HG03060 (cell line): ENCODE measurements at regions not wholly inside any gene's neighbourhood (a gene's known extent, or its start where the extent isn't known, plus 50 kb on each side); places are given as distances from the start of the nearest gene placed in this dataset.

Source experiments
- ATAC-seq: cut with Tn5 transposase; IDR thresholded peaks from one replicate; pipeline ENCODE4 v1.9.1; 2021; ENCODE audit warnings: low read depth, moderate number of reproducible peaks; ENCODE audit not compliant: unreplicated experiment

GRCh38 chr9:7549249-7549648, 250.3 kb downstream of the DMAC1 start:
- no peak for ATAC-seq

GRCh38 chr9:7546261-7546660, 253.3 kb downstream of the DMAC1 start:
- ATAC-seq: no peak

DNA sequence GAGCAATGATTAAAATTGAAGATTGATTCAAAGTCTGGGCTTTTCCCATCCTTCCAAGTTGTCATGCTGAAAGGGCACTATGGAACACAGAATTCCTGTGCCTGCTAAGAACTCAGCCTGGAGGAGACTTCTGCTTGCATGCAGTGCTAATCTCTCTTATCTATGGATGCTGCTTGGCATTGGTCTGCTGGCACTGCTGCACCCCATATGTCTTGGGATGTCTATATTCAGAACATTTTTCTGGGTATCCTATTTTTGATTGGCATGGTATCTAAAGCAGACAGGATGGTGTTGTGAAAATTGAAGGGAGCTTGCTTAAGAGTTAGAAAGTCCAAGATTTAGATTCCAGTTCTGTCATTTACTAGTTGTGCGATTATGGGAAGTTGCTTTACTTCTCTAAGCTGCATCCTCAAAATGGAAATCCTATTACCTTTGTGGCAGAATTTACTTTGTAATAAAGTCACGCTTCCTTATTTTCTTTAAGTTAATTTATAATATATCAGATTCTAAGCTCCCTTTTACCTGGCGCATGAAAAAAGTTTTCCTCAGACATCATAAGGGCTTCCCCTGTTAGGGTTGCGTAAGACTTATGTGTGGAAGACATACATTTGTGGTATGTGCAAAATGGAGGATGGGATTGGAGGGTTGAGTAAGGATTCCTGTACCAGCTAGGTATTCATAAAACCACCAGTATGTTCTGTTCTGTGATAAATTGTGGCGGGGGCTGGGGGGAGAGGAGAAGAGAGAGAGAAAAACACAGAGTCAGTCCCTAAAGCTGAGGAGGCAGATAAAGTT, 254.0 kb downstream of the DMAC1 start:
- no peak for ATAC-seq

GRCh38 chr9:7542693-7543092, 256.9 kb downstream of the DMAC1 start:
- ATAC-seq: no peak

GRCh38 chr9:7542126-7542525, 257.5 kb downstream of the DMAC1 start:
- no peak for ATAC-seq

DNA sequence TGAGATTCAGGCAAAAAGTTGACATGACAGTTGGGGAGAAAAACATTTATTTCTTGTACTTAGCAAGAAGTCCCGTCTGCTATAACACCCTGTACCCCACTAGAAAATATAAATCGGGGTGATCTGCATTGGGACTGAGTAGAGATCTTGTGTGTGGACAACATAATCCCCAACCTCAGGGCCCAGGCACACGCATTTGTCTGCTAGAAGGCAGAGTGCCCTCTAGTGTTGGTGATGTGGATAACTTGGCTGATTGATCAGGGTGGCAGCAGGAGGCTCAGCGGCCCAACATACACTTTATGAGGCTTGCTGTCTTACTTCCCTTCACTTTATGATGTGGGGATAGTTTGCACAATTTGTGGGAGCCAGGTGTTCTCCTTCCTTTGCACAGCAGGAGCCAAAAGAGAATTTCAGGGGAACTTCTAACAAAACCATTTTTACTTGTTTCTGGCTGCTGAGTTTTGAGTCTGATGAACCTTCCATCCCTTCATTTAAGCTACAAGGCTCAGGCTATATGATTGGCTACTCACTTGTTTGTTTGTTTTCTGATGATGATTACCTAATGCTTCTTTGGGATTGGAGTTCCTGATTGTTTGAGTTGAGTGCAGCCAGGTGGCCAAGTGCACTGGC, 263.2 kb downstream of the DMAC1 start:
- ATAC-seq: no peak

DNA sequence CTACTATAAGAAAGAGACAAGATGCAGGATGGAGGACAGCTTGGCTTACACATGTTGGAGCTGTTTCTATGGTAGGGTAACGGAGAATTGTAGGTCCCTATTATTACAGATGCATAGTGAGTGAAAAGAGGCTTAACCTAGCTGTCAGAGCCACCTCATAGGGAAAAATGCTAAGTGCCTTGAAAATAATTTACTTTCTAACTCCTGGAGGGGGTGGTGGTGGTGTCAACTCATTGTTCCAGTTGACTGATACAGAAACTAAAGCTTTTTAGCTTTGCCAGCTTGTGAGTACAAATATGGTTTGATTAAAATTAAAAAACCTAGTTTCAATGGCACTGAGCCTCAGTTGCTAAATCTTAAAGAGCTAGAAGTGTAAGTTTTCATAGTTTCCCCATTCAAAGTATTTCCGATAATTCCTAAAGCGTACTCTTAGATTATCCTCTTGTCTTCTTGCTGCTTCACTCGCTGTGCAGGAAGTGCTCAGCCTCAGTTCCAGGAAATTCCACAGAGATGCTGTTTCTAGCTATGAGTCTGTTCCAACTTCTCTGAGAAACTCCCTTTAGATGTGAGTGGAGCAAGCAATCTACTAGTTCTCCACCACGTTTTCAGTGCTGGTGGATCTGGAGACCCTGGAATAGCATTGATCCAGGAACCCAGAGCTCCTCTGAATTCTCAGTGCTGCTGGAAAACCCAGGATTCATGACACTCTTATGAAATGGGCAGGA, 265.2 kb downstream of the DMAC1 start:
- ATAC-seq: no peak

DNA sequence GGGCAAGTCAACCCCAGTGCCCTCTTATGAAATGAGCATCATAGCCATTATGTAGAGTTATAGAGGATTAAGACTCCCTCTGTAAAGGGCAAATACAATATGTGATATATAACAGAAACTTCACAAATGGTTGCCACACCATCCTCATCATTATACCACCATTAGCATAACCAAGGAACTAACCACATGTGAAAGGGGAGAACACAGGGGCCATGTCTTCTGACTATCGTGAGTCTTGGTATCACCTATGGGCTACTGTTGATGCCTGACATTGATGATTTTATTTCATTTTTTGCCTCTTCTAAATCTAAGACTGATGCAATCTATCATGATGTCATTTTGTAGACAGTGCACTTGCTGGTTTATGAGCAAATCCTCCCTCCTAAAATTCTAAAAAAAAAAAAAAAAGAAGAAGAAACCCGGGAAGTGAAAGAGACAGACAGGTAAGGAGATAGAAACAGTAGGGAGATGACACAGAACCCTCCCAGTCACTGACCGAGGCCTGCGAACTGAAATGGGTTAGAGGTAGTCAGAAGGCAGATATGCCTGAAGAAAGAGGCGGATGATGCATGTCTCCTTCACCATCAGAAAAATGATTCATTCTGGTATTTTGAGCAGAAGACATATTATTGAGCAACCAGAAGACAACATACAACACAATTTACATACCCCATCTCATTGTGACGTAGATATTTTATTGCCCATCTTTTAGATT, 266.0 kb downstream of the DMAC1 start:
- ATAC-seq: no peak

- no peak for ATAC-seq
Measured at GRCh38 chr9:7523426-7524043, 276.0 kb downstream of the DMAC1 start.

DNA sequence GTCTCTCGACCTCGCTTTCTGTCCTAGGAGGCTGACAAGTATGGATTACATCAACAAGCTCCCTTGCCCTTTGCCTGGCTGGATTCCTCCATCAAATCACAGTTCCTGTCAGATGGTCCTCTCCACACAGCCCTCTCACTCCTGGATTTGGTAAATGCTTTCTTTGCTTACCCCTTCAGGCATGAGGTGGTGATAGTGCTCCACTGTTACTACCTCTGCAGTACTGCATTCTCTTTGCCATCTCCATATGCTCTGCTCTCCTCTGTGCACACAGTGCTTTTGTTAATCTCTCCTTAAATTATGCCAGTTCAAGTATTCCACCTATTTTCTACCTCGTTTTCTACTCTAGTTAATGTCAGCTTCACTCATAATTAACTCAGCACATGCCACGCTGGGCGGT, 279.2 kb downstream of the DMAC1 start:
- ATAC-seq: no peak

- ATAC-seq: no peak
Measured at GRCh38 chr9:7516376-7516775, 283.2 kb downstream of the DMAC1 start.

DNA sequence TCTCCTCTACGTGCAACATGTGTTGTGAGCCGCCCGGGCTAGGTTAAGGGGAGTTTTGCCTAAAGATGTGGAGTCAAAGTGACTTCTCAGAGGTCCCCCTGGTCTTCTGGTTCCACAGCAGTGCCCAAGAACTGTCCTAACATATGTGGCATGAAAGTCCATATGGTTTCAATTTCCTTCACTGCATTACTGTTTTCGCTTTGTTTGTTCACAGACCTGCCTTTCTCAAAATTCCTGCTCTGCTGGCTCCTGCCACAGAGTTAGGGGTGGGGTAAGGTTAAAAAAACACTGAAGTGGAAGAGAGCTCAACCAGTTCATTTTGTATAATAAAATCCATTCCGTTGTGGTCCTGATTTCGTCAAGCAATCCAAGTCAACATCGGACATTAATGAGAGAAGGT, 289.4 kb downstream of the DMAC1 start:
- no peak for ATAC-seq

- no peak for ATAC-seq
Measured at GRCh38 chr9:7509576-7510145, 289.9 kb downstream of the DMAC1 start.

DNA sequence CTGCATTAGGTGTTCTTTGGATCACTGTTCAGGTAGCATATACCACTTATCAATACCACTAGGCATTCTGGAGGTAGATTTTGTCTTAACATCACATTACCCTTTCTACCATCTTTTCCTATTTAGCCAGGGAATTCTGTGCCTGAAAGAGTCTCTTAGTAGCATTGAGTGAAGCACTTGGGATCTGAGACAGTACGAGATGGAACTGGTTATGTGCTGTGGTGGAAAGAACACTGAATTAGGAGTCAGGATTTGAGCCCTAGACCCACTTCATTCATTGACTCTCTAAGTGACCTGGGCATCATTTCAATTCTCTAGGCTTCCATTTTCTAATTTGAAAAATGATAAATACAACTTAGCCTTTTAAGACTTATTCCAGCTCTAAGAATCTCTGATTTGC, 291.1 kb downstream of the DMAC1 start:
- no peak for ATAC-seq

- no peak for ATAC-seq
Measured at GRCh38 chr9:7507566-7508270, 291.9 kb downstream of the DMAC1 start.

GRCh38 chr9:7507026-7507425, 292.6 kb downstream of the DMAC1 start:
- ATAC-seq: no peak

GRCh38 chr9:7500521-7500920, 299.1 kb downstream of the DMAC1 start:
- ATAC-seq: no peak

GRCh38 chr9:7491641-7492040, 307.9 kb downstream of the DMAC1 start:
- ATAC-seq: no peak

GRCh38 chr9:7490317-7491108, 309.1 kb downstream of the DMAC1 start:
- no peak for ATAC-seq
